DMS114 treated with DMSO at 0.1 percent for 48 hours (cell line): ENCODE measurements at regions not wholly inside any gene's neighbourhood (a gene's known extent, or its start where the extent isn't known, plus 50 kb on each side); places are given as distances from the start of the nearest gene placed in this dataset.
"Not testable (repeated sequence)": the region's sequence is repeated elsewhere in the genome, so short reads cannot be mapped to it uniquely, and the experiment has no call there.

Source experiments
- DNase-seq: peaks from one replicate; lab custom pipeline; 2025; ENCODE audit not compliant: unreplicated experiment; lab: John Stamatoyannopoulos, UW

- no peak for DNase-seq
Observed at GRCh38 chr18:24616653-24617052, 156.2 kb downstream of the HRH4 start.

GRCh38 chr18:24624421-24624820, 164.0 kb downstream of the HRH4 start:
- not testable (repeated sequence) for DNase-seq

GRCh38 chr18:24627644-24628315, 167.3 kb downstream of the HRH4 start:
- no peak for DNase-seq

- DNase-seq: no peak
Observed at GRCh38 chr18:24628326-24628725, 167.9 kb downstream of the HRH4 start.

- no peak for DNase-seq
Observed at GRCh38 chr18:24629921-24630320, 169.5 kb downstream of the HRH4 start.

- no peak for DNase-seq
Observed at GRCh38 chr18:24630346-24630880, 170.0 kb downstream of the HRH4 start.

- DNase-seq: no peak
Observed at GRCh38 chr18:24631243-24632025, 171.0 kb downstream of the HRH4 start.

GRCh38 chr18:24632158-24632988, 171.9 kb downstream of the HRH4 start:
- DNase-seq: no peak

GRCh38 chr18:24633121-24633520, 172.7 kb downstream of the HRH4 start:
- no peak for DNase-seq

- DNase-seq: no peak
Observed at GRCh38 chr18:24649571-24649970, 189.1 kb downstream of the HRH4 start.

- DNase-seq: no peak
Observed at GRCh38 chr18:24651434-24651833, 191.0 kb downstream of the HRH4 start.

- DNase-seq: no peak
Observed at GRCh38 chr18:24656050-24656449, 195.6 kb downstream of the HRH4 start.

GRCh38 chr18:24656551-24657443, 196.4 kb downstream of the HRH4 start:
- DNase-seq: no peak

- no peak for DNase-seq
Observed at GRCh38 chr18:24657444-24657842, 197.0 kb downstream of the HRH4 start.

- DNase-seq: no peak
Observed at GRCh38 chr18:24658302-24658701, 197.9 kb downstream of the HRH4 start.

GRCh38 chr18:24659827-24660720, 199.6 kb downstream of the HRH4 start:
- DNase-seq: no peak

- no peak for DNase-seq
Observed at GRCh38 chr18:24660956-24661355, 200.5 kb downstream of the HRH4 start.

GRCh38 chr18:24662412-24662821, 202.0 kb downstream of the HRH4 start:
- no peak for DNase-seq

GRCh38 chr18:24663026-24663425, 202.6 kb downstream of the HRH4 start:
- DNase-seq: no peak
